Tibial nerve (tissue), 4 donors: ENCODE measurements at regions not wholly inside any gene's neighbourhood (a gene's known extent, or its start where the extent isn't known, plus 50 kb on each side); places are given as distances from the start of the nearest gene placed in this dataset.

Experiments used
- CTCF ChIP-seq, 5 experiments: fragments of 200-600 bp in 3 of 5; fragments of 450-650 bp in 2 of 5; sonication (generic) in 3 of 5; IDR thresholded peaks; one replicate each; pipeline ENCODE4 v1.5.1; 2016 to 2019; ENCODE audit warnings: antibody characterized with exemption in 5 of 5, mild to moderate bottlenecking in 3 of 5, moderate library complexity in 2 of 5
- EP300 ChIP-seq, 2 donors: sonication (generic); formaldehyde crosslinking; IDR thresholded peaks; one replicate each; pipeline ENCODE4 v1.6.1; 2017; ENCODE audit warnings: antibody characterized with exemption in 2 of 2, mild to moderate bottlenecking in 1 of 2
- POLR2A ChIP-seq, 2 donors: fragments of 450-650 bp; IDR thresholded peaks; one replicate each; pipeline ENCODE4 v1.6.1; 2017; ENCODE audit warnings: antibody characterized with exemption in 2 of 2, mild to moderate bottlenecking in 2 of 2, moderate library complexity in 2 of 2

- TF ChIP-seq CTCF (IDR thresholded peaks at IDR 0.05) (no peak), EP300 (IDR thresholded peaks at IDR 0.05) (no peak), POLR2A (IDR thresholded peaks at IDR 0.05) (no peak)
Observed at GRCh38 chr18:78607221-78607620, 372.4 kb upstream of the SALL3 start.
